ENCODE measurements at regions not wholly inside any gene's neighbourhood (a gene's known extent, or its start where the extent isn't known, plus 50 kb on each side); places are given as distances from the start of the nearest gene placed in this dataset.
A peak's percentile ranks its signal among the peaks of the same experiment; 100 is the strongest.

DNA sequence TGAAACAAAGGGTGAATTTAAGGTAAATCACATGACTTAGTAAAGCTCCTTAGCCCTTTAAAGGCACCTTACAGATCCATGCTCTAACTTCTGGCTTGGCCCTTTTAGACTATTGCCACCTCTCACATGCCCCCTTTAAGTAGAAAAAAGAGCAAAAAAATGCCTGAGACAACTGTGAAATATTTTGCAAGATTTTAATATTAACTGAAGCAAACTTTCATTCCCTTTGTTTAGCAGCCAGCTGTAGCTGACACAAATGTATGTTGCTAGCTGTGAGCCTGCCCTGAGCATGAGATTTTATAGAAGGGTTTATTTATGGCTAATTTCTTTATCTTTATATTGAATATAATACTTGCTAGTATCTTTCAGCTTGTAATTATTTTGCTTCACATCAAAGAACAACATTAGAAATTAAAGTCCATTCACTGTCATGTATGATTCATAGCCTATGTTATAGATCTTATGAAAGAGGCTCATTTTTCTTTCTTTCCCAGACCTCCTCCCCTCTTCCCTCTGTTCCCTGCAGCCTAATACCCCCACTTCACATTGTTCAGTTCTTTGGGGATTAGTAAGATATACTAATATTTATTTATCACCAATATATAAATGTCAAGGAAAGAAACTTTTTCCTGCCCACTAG lies 637.2 kb upstream of the ZEB2 start:
- H3K36me3 ChIP-seq (ENCODE audit: control insufficient read depth, insufficient read depth, low read length) = no peaks in the 10 kb centered on the region
- no peaks in the 10 kb centered on the region for H3K27me3 ChIP-seq (ENCODE audit: control insufficient read depth, insufficient read depth, low read length)
- peak; percentile 59 for DNase-seq
- peak overlapping the region; percentile 83 for H3K27ac ChIP-seq (ENCODE audit: low read length)
- H3K9me3 ChIP-seq (replicated peaks; ENCODE audit: control insufficient read depth, low read depth, low read length) = no peaks in the 10 kb centered on the region
- H3K4me3 ChIP-seq (ENCODE audit: low read length) = no peak overlapping the region
- peaks cover 16% of the 10 kb centered on the region for H3K4me1 ChIP-seq (ENCODE audit: control insufficient read depth, insufficient read depth, low read length)

- H3K36me3 ChIP-seq (ENCODE audit: control insufficient read depth, insufficient read depth, low read length) = no peaks in the 10 kb centered on the region
- H3K4me1 ChIP-seq (ENCODE audit: control insufficient read depth, insufficient read depth, low read length) = peaks cover 16% of the 10 kb centered on the region
- DNase-seq = no peak
- H3K4me3 ChIP-seq (ENCODE audit: low read length) = no peak overlapping the region
- peak overlapping the region; percentile 23 for H3K27ac ChIP-seq (ENCODE audit: low read length)
- WGBS (ENCODE audit: insufficient coverage) = no CpG with 5 or more reads among the region's 2 CpGs
- H3K9me3 ChIP-seq (replicated peaks; ENCODE audit: control insufficient read depth, low read depth, low read length) = no peaks in the 10 kb centered on the region
- H3K27me3 ChIP-seq (ENCODE audit: control insufficient read depth, insufficient read depth, low read length) = no peaks in the 10 kb centered on the region
These were observed 636.3 kb upstream of the ZEB2 start for GRCh38 chr2:145156199-145156598.

DNA sequence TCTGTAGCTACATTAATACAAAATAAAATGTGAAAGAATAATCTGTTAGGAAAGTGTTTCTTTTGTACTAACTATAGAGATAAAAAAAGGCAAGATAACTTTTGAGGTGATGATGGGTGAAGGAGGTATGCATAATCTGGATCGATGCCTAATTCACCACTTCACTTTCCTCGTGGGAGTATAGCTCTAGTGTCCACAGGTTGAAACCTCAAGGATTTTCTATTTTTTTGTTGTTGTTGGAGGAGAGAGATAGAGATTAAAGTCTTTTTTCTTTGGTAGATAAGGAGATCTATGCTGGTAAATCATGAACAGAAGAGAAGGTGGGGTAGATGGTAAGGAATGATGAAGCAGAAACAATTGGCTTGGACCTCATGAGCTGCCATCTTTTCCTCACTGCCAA lies 635.3 kb upstream of the ZEB2 start:
- no peak overlapping the region for H3K27ac ChIP-seq (ENCODE audit: low read length)
- H3K36me3 ChIP-seq (ENCODE audit: control insufficient read depth, insufficient read depth, low read length) = no peaks in the 10 kb centered on the region
- H3K4me1 ChIP-seq (ENCODE audit: control insufficient read depth, insufficient read depth, low read length) = peaks cover 16% of the 10 kb centered on the region
- H3K27me3 ChIP-seq (ENCODE audit: control insufficient read depth, insufficient read depth, low read length) = no peaks in the 10 kb centered on the region
- no peaks in the 10 kb centered on the region for H3K9me3 ChIP-seq (replicated peaks; ENCODE audit: control insufficient read depth, low read depth, low read length)
- H3K4me3 ChIP-seq (ENCODE audit: low read length) = no peak overlapping the region
- no peak for DNase-seq
- WGBS (ENCODE audit: insufficient coverage) = no CpG with 5 or more reads among the region's 2 CpGs

DNA sequence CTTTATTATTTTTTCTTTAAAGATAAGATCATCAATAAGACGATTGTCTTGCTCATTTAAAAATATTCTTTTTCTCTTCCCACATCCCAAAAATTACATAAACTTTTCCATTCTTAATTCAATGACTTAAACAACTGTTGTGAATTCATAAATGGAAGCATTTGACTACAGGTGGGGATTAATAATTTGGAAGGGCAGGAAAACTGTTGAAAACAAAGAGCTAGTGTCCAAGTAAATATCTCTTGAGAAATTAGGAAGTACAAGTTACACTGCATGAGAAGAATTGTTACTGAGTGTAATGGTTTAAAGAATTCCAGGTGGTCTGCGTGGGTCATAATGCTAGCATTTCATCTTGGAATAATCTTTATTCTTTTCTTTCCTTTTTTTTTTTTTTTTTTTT lies 634.8 kb upstream of the ZEB2 start:
- Histone ChIP-seq H3K27me3 (ENCODE audit: control insufficient read depth, insufficient read depth, low read length) (no peaks in the 10 kb centered on the region), H3K4me3 (ENCODE audit: low read length) (no peak overlapping the region), H3K36me3 (ENCODE audit: control insufficient read depth, insufficient read depth, low read length) (no peaks in the 10 kb centered on the region), H3K27ac (ENCODE audit: low read length) (no peak overlapping the region), H3K4me1 (ENCODE audit: control insufficient read depth, insufficient read depth, low read length) (peaks cover 15% of the 10 kb centered on the region), H3K9me3 (replicated peaks; ENCODE audit: control insufficient read depth, low read depth, low read length) (no peaks in the 10 kb centered on the region)
- no CpG with 5 or more reads among the region's 2 CpGs for WGBS (ENCODE audit: insufficient coverage)
- DNase-seq = peak; percentile 75

GRCh38 chr2:145146691-145147090 lies 626.8 kb upstream of the ZEB2 start:
- DNase-seq = no peak
- Histone ChIP-seq H3K9me3 (replicated peaks; ENCODE audit: control insufficient read depth, low read depth, low read length) (peaks cover 2% of the 10 kb centered on the region), H3K36me3 (ENCODE audit: control insufficient read depth, insufficient read depth, low read length) (no peaks in the 10 kb centered on the region), H3K27me3 (ENCODE audit: control insufficient read depth, insufficient read depth, low read length) (no peaks in the 10 kb centered on the region), H3K4me1 (ENCODE audit: control insufficient read depth, insufficient read depth, low read length) (no peaks in the 10 kb centered on the region), H3K4me3 (ENCODE audit: low read length) (no peak overlapping the region), H3K27ac (ENCODE audit: low read length) (no peak overlapping the region)

GRCh38 chr2:145144131-145144728 lies 624.3 kb upstream of the ZEB2 start:
- 100% methylated on average over 1 of the region's 3 CpGs for WGBS (ENCODE audit: insufficient coverage)
- Histone ChIP-seq H3K27me3 (ENCODE audit: control insufficient read depth, insufficient read depth, low read length) (no peaks in the 10 kb centered on the region), H3K4me3 (ENCODE audit: low read length) (no peak overlapping the region), H3K27ac (ENCODE audit: low read length) (no peak overlapping the region), H3K4me1 (ENCODE audit: control insufficient read depth, insufficient read depth, low read length) (no peaks in the 10 kb centered on the region), H3K36me3 (ENCODE audit: control insufficient read depth, insufficient read depth, low read length) (no peaks in the 10 kb centered on the region), H3K9me3 (replicated peaks; ENCODE audit: control insufficient read depth, low read depth, low read length) (peaks cover 2% of the 10 kb centered on the region)
- DNase-seq = no peak

DNA sequence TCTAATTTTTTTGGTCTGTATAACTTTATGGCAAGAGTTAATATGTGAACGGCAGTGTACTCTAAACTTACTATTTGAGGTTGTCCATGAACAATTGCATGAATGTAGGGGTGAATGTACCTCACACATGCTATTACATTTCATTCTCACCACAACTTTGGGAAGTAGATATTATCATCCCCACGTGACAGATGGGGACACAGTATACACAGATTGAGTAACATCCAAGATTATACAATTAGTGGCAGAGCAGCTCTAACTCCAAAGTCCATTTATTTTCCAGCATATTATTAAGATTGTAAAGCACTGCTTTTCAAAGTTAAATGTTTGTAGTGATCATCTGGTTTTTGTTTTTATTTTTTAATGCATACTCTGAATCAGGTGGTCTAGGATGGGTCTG lies 622.1 kb upstream of the ZEB2 start:
- H3K36me3 ChIP-seq (ENCODE audit: control insufficient read depth, insufficient read depth, low read length) = no peaks in the 10 kb centered on the region
- no peaks in the 10 kb centered on the region for H3K4me1 ChIP-seq (ENCODE audit: control insufficient read depth, insufficient read depth, low read length)
- H3K27me3 ChIP-seq (ENCODE audit: control insufficient read depth, insufficient read depth, low read length) = no peaks in the 10 kb centered on the region
- no CpG with 5 or more reads among the region's 2 CpGs for WGBS (ENCODE audit: insufficient coverage)
- no peaks in the 10 kb centered on the region for H3K9me3 ChIP-seq (replicated peaks; ENCODE audit: control insufficient read depth, low read depth, low read length)
- H3K4me3 ChIP-seq (ENCODE audit: low read length) = no peak overlapping the region
- no peak overlapping the region for H3K27ac ChIP-seq (ENCODE audit: low read length)
- DNase-seq = no peak

DNA sequence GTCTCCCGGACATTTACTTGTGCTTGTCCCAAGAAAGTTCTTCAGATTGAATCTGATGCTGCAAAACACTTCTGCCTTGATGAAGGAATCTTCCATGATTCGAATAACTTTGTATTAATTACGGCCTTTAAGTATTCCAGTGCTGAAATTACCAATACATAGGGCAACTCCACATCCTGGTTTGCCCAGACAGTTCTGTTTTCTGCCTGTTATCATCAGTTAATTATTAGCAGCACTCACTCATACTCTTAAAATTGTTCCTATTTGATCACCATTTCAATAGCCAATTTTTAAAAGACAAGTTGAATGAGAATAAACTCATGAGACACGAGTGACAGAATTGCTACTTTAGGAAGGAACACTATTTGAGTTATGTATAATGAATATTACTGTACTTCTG lies 620.7 kb upstream of the ZEB2 start:
- DNase-seq = no peak
- no peak overlapping the region for H3K4me3 ChIP-seq (ENCODE audit: low read length)
- no peaks in the 10 kb centered on the region for H3K27me3 ChIP-seq (ENCODE audit: control insufficient read depth, insufficient read depth, low read length)
- WGBS (ENCODE audit: insufficient coverage) = 100% methylated on average over 3 of the region's 4 CpGs
- no peak overlapping the region for H3K27ac ChIP-seq (ENCODE audit: low read length)
- H3K4me1 ChIP-seq (ENCODE audit: control insufficient read depth, insufficient read depth, low read length) = no peaks in the 10 kb centered on the region
- no peaks in the 10 kb centered on the region for H3K36me3 ChIP-seq (ENCODE audit: control insufficient read depth, insufficient read depth, low read length)
- H3K9me3 ChIP-seq (replicated peaks; ENCODE audit: control insufficient read depth, low read depth, low read length) = no peaks in the 10 kb centered on the region

GRCh38 chr2:145138626-145139025 lies 618.7 kb upstream of the ZEB2 start:
- no peaks in the 10 kb centered on the region for H3K4me1 ChIP-seq (ENCODE audit: control insufficient read depth, insufficient read depth, low read length)
- WGBS (ENCODE audit: insufficient coverage) = no CpG with 5 or more reads among the region's 2 CpGs
- no peak overlapping the region for H3K4me3 ChIP-seq (ENCODE audit: low read length)
- no peak overlapping the region for H3K27ac ChIP-seq (ENCODE audit: low read length)
- DNase-seq = no peak
- H3K9me3 ChIP-seq (replicated peaks; ENCODE audit: control insufficient read depth, low read depth, low read length) = no peaks in the 10 kb centered on the region
- H3K36me3 ChIP-seq (ENCODE audit: control insufficient read depth, insufficient read depth, low read length) = no peaks in the 10 kb centered on the region
- H3K27me3 ChIP-seq (ENCODE audit: control insufficient read depth, insufficient read depth, low read length) = no peaks in the 10 kb centered on the region

DNA sequence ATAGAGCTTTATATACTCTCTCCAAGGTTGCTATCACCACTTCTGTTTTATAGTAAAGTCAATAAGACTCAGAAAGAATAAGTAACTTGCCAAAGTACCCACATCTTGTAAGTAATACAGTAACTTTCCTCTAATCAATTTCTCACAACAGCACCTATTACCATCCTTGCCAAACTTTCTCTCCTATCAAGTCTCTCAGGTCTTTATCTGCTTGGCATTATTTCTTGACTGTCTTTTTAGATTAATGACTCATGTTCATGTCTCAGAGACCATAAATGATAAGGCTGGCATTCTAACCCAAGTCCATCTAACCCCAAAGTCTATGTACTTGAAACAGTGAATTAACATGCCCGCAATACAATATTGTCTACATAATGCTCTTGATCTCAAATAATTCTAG lies 618.0 kb upstream of the ZEB2 start:
- Histone ChIP-seq H3K27me3 (ENCODE audit: control insufficient read depth, insufficient read depth, low read length) (no peaks in the 10 kb centered on the region), H3K4me1 (ENCODE audit: control insufficient read depth, insufficient read depth, low read length) (no peaks in the 10 kb centered on the region), H3K36me3 (ENCODE audit: control insufficient read depth, insufficient read depth, low read length) (no peaks in the 10 kb centered on the region), H3K9me3 (replicated peaks; ENCODE audit: control insufficient read depth, low read depth, low read length) (no peaks in the 10 kb centered on the region), H3K4me3 (ENCODE audit: low read length) (no peak overlapping the region), H3K27ac (ENCODE audit: low read length) (no peak overlapping the region)
- no CpG with 5 or more reads among the region's 1 CpG for WGBS (ENCODE audit: insufficient coverage)
- DNase-seq = no peak

DNA sequence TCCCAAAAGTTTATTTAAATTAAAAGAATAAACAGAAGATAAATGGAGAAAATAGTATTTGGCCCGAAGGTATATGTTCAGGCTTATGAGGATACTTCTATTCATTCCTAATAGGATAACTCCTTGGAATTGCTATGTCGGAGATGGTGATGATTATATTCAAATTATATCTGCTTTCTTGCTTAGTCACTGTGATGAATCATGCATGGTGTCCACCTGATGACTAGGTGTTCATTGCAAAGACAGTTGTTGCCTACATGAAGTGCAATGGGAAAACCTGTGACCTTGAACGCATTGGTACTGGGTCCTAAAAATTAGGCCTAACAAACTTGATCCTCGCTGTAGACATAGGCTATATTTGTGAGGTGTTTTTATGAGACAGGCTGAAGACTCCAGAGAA lies 617.3 kb upstream of the ZEB2 start:
- Histone ChIP-seq H3K9me3 (replicated peaks; ENCODE audit: control insufficient read depth, low read depth, low read length) (no peaks in the 10 kb centered on the region), H3K4me1 (ENCODE audit: control insufficient read depth, insufficient read depth, low read length) (no peaks in the 10 kb centered on the region), H3K27me3 (ENCODE audit: control insufficient read depth, insufficient read depth, low read length) (no peaks in the 10 kb centered on the region), H3K36me3 (ENCODE audit: control insufficient read depth, insufficient read depth, low read length) (no peaks in the 10 kb centered on the region), H3K27ac (ENCODE audit: low read length) (no peak overlapping the region), H3K4me3 (ENCODE audit: low read length) (no peak overlapping the region)
- 96% methylated on average over 2 of the region's 4 CpGs for WGBS (ENCODE audit: insufficient coverage)
- no peak for DNase-seq

Measured in muscle of leg (tissue), 3 donors.